NCI-H1092 treated with DMSO at 0.1 percent for 48 hours (cell line): ENCODE measurements at regions not wholly inside any gene's neighbourhood (a gene's known extent, or its start where the extent isn't known, plus 50 kb on each side); places are given as distances from the start of the nearest gene placed in this dataset.

Source experiments
- DNase-seq: peaks from one replicate; lab custom pipeline; 2025; lab: John Stamatoyannopoulos, UW

DNA sequence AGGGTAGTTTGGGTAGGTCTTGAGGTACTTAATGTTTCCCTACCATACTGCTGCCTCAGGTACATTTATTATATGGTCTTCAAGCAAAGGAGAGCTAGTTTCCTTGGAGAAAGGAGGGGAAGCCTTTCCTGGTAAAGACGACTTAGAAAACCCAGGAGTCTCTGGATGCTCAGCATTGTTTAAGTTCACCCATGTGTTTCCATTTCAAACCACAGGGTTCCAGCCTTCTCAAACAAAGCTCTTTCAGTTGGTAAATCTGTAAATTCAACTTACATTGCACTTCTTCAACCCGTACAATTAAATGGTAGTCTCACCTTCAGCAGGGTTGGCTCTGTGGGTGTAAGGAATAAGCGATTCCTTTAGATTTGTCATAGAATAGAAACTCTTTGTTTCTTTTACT is 111.9 kb upstream of the UNC5C start:
- DNase-seq, result no peak

DNA sequence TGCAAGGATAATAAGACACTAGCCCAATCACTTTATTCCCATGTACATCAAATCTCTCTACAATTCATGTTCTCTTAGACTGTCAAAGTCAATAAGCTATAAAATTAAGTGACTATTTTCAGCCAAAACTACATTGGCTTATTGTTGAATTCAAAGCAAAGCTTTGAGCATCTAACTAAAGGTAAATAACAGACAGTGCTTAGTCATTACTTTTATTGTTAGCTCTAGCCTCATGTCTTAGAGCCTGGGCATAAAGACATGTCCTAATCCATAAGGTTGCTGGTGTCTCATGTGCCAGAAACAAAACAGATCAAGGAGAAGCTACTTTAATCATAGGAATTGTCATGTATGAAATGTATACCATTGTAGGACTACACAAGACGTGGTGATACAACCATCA is 103.1 kb upstream of the UNC5C start:
- DNase-seq, result no peak

DNA sequence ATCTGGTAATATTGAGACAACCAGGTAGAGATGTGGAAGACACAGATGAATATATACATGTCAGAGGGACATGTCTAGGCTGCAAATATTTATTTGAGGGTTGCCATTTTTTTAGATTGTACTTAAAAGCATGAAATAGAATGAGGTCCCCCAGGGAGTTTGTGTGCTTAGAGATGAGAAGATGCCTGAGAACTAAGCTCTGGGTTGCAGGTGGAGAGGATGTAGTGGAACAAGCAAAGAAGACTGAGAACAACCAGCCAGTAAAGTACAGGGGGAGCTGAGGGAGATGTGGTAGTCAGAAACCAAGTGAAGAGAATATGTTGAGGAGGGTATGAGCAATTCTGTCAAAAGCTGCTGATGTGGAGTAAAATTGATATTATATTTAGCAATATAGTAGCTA is 95.6 kb upstream of the UNC5C start:
- no peak for DNase-seq

DNA sequence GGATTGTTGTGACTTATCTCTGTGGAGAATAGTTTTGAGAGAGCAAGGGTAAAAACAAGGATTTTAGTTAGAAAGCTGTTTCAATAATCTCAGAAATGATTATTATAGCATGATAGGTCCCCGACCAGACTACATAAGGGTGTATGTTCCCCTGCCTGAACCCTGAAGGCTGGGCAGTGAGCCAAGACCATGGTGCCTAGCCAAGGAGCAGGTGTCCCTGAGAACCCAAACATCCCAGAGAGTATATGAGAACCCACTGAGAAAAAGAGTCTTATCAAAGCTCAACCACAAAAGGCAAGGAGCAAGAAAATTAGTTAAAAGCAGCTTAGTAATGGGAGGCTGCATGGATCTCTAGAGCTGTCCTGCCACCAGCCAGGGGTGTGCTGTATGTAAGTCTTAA is 94.9 kb upstream of the UNC5C start:
- DNase-seq, result no peak

DNA sequence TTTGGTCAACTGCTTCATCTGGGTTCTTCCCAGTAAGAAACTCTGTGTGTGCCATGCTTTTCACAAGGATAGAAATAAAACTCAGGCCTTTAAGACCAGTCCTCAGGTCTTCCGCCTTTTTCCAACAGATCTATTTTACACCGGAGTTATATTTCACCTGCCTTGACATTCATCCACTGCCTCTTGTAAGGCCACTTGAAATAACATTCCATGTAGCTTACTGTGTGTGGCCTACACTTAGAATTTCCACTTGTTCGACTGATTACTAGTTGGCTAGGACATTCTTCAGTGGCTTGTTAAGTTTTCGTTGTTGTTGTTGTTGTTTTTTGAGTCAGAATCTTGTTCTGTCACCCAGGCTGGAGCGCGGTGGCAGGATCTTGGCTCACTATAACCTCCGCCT is 92.8 kb upstream of the UNC5C start:
- DNase-seq, result no peak

DNA sequence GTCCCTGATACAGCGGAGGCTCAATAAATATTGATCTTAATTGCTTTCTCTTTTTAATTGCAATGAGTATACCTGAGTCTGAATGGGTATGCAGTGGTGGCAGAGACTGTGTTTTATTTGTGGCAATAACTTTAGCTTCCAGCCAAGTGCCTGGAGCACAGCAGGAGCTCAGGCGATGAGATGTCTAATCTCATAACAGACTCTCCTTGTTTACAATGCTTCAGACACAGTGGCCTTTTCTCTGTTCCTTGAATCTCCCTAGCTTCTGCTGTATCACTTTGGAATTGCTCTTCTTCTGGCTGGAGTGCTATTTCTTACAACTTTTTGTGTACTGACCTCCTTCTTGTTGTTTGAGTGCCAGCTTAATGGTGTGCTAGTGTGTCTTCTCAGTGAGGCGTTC is 91.5 kb upstream of the UNC5C start:
- no peak for DNase-seq

DNA sequence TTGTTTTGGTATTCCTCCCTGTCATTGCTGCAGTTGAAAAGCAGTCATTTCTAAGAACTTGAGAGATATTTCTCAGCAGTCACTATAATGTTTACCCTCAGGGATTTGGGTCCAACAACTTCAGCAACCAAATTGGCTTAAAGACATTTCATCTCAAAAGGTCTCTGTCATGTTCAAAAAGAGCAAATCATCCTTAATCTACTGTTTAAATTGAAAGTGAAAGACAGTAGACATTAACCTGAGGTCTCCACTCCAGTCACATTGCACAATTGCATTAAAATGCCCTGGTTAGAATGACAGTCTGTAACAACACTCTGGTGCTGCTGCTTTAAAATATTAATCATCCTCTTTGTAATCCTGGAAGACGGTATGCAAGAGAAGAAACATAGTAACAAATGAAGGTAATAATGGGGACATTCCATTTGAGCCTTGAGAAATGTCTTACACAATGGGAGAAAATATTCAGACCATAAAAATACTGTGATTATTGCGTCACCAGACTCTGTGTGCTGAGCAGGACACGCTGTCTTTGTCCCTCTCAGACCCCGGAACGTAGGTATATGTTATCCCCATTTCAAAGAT is 90.2 kb upstream of the UNC5C start:
- no peak for DNase-seq

DNA sequence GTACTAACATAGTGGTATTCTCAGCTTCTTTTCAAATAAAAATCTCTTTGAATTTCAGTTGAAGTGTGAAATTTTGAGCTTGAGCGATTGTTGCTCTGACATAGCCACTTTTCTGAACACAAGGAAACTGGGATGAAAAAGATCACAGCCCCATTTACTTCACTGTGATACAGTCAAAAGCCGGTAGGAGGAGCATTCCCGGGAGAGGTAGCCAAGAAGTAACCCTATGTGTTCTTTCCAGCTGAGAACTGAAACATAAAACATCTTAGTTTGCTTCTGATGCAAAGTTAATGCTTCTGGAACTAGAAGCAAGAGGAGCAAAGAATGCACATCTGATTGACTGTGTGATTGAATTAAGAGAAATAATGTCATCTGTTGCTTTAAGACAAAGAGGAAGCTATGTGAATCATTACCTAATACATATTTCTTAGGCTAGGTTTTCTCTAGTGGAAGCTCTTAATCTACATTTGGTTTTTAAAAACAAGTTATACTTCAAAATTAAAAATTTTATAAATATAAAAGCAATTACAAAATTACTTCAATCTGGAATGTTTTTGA is 88.3 kb upstream of the UNC5C start:
- DNase-seq, result no peak

DNA sequence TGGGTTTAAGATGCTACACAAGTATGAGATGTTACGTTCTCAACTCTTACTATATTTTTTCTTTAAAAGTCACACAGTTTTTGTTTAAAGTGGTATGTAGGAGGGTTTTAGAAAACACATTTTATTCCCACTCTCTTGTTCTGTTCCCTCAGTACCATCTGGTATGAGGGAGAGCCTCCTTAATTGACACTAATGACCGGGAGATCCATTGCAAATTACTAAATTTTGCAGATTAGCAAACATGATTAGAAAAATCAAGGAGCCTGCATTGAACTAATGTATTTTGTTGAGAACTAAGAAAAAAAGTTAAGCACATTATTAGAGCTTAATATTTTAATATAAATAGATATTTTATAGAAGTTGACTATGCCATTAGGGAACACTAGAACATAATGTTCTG is 87.3 kb upstream of the UNC5C start:
- no peak for DNase-seq

DNA sequence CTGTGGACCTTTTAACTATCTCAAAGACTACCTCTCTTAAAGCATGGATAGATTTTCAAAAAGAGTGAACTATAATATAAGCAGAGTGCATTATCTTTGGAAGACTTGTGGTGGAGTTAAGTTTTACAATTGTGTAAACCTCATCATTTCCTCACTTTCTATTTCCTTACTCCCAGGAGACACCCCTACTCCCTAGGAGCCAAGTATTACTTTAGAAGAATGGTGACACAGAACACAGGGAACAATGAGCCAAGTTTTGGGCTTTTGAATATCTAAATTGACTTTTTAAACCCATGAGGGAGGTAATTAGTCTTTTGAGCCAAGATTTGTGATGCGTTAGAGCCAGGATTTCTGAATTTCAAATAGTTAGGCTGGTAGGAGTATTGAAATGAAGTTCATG is 78.9 kb upstream of the UNC5C start:
- no peak for DNase-seq

DNA sequence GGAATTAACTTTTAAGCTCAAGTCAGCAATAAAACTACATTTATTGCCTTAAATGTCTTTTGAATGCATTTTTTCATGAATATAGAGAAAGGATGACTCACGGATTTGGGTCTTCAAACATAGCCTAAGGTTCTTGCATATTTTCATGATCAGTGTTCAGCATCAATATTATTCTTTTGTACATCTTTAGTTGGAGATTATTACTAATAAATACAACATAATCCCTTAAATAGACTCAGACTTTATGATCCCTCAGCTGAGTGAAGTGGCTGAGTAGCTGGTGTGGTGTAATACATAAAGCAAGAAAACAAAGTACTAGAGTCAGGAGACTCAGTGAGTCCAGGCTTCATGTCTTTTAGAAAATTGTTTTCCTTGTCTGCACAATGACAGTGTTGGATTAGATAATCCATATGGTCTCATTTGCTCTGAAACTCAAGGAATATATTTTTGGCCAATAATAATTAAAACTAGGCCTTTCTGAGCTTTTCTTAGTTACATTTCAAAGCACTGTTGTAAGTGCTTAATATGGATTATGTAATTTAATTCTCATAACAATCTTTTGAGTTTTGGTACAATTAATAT is 78.3 kb upstream of the UNC5C start:
- DNase-seq, result no peak

DNA sequence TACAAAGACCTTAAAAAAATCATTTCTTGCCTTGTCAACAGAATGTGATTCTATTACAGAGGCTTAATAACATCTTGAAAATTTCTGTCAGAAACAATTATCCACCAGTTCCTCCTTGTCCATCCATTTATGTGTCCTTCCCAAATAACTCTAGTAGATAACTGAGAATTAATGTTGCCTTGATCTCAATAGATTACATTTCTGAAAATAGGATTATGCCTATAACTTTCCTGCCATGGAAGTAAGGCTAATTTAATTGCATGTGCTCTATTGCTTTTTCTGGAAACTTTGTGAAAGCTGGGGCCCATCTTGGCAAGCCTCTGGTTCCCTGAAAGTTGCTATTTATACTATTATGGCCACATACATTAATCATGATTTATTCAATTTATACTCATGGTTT is 76.2 kb upstream of the UNC5C start:
- DNase-seq, result no peak

DNA sequence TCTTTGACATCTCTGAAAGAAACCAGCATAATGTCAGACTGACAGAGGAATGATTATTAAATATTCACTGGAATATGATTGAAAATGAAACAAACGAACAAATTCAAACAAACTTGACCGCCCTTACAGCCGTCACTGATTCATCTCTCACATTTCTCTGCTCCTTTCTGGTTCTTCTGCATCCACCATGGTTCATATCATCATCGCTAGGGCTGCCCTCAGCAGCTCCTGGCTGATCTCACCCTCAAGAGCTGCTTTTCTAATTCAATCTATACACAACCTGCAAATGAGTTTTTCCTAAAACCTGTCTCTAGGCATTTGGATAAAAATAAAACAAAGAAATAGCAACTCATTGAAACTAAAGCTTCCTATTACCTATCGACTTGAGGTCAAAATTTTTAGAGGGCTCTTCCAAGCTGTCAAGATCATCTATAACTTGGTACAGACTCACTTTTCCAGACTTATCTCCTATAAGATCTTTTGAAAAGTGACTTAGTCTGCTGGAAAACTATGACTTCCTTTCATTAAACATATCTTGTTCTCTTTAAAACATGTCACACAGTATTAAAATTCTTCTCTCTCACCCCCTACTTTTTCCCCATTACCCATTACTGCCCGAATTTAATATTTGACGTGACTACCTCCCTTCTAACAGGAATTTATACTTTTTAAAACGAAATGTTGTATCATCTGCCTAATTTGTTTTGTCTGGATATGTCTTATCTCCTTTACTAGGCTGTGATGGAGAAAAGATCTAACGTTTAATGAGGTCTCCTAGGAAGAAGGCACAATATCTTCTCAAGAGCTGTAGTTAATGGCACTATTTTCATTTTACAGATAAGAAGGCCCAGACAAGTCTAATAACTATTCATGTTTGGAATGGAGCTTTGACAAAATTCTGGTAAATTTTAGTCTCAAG is 71.0 kb upstream of the UNC5C start:
- DNase-seq, result no peak

DNA sequence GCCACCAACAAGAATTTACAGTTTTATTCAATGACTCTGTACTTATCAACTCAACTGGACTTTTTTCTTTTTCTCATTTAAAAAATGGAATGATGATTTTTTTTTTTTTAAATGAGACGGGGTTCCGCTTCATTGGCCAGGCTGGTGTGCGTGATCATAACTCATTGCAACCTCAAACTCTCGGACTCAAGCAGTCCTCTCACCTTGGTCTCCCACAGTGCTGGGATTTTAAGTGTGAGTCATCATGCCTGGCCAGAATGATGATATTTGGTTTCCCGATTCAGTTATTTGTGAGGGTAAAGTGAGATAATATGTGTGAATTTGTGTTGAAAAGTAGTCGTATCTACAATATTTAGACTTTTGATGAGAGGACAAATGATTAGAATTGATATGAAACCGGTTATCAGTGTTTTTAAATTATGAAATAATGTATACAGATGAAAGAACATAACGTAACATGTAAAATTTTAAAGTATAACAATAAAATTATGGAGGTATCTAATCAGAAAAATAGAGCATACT is 66.0 kb upstream of the UNC5C start:
- DNase-seq, result no peak

DNA sequence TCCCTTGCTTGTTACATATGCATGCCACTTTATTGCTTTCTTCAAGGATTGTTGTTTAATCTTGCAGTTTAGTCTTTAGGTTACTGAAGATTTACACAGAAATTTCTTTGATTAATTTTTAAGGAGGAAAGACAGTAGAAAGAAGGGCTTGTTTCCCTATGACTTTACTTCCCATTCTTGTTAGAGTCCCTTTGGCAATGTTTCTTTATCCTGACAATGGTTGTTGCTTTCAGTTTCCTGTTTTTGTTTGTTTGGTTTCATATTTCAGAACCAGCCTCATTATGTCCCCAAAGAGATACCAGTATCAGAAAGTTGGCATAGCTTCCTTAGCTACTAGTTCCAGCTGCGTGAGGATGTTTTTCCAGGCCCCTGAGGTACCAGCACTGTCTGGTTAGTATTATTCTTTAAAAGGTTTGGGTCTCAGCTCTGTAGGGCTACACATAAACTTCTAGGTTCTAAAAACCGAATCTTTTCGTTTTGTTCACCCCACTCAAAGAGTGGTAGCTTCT is 61.3 kb upstream of the UNC5C start:
- no peak for DNase-seq

DNA sequence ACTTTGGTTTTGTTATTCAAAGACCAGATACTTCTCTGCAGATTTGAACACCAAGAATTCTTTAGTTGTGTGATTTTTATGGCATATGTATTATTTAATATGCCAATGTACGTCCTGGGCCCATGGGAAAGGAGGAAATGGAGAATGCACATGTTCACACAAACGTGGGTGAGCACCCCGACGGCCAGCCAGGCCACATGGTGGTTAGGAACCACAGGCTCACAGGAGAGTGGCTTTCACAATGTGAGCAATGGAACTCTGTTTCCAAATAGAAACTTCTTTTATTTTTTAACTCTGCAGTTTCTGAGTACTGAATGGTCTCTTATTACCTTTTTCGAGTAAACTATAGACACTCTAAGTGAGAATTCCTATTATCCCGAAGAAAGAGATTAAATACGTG is 58.0 kb upstream of the UNC5C start:
- no peak for DNase-seq

DNA sequence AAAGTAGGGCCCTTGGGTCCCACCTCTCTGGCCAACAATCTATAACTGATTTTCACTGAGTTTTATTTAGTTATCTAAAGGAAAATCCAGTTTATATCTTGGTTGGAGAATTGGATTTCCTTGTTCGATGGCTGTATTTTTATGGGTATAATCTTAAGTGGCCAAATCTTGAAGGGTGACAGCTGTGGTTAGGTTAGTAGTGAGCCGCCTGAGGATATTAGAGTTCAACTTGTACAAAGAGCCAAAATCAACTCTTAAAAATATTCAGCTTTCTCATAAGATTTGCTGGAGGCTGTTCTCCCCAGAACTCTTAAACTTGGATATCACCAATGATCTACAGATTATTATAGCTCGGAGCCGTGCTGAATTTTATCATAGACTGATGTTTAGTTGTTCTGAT is 54.6 kb upstream of the UNC5C start:
- no peak for DNase-seq

DNA sequence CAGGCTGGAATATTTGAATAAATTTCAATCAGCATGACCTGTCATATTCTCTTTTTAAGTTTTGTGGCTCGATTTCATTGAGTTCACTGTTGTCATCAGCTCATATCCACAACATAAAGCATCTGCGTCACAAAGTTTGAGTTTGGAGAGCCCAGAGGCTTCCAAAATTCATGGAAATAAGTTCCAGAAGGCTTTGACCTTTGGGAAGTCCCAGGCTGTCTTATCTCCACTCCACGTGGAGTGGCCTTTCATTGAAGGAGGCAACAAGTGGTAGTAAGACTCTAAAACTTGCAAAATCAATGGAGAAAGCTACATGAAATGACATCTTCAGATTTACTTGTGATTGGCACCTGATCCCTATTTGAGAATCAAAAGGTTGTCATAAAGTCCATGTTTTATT is 54.1 kb upstream of the UNC5C start:
- no peak for DNase-seq

DNA sequence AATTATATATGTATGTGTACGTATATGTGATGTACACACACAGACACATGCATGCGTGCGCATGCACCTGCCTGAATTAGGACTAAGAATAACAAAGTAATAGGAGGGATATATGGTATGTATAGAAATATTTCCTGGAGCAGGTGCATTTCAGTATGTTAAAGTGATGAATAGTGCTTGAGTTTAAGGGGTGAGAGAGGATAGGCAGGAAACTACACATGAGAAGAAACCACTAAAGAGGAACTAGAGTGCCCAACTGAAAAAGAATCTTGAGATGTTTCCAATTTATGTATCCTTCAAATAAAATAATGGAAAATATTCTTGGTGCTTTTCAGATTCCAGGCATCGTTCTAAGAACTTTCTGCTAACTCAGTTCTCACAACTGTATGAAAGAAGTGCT is 52.6 kb upstream of the UNC5C start:
- no peak for DNase-seq

DNA sequence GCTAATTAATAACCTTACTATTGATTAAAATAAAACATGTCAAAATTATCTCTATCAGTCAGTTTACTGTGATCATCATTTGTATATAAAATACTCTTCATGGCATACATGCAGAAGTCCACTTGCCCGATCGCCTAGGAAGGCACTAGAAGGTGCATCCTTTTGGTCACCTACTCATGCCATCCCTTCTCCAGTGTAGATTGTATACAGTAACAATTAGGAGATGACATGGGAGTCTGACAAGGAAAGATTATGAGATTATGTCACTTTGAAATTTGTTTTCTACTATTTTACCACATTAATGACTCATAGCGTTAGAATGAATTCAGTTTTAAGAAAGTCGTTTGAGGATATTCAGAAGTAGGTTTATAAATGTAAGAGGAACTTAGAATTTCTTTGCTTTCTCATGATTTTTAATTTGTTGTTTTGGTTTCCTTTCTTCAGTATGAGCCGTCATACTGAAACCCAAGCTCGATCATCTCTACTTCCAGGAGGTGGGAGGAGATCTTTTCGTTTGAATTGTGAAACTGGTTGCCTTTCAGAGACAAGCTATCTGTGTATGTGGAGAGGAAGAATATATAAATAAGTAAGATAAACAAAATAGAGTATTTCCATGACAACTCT is 51.1 kb upstream of the UNC5C start:
- DNase-seq, result no peak
